Nephron (organoid): ENCODE measurements at regions not wholly inside any gene's neighbourhood (a gene's known extent, or its start where the extent isn't known, plus 50 kb on each side); places are given as distances from the start of the nearest gene placed in this dataset.

ENCODE experiments used
- H3K27ac Mint-ChIP-seq, 3 experiments: 2 replicates each; pipeline ENCODE4 v1.8.0; 2020; ENCODE audit warnings: mixed read lengths in 3 of 3, mild to moderate bottlenecking in 2 of 3, moderate library complexity in 1 of 3
- H3K27me3 Mint-ChIP-seq: 2 replicates; pipeline ENCODE4 v1.8.0; 2021; ENCODE audit warnings: low read depth, mild to moderate bottlenecking, moderate library complexity, mixed read lengths
- H3K36me3 Mint-ChIP-seq: 2 replicates; pipeline ENCODE4 v1.8.0; 2020; ENCODE audit warnings: low read depth, mixed read lengths
- H3K4me1 Mint-ChIP-seq: 2 replicates; pipeline ENCODE4 v1.8.0; 2020; ENCODE audit warnings: mixed read lengths
- H3K4me3 Mint-ChIP-seq, 3 experiments: 2 replicates each; pipeline ENCODE4 v1.8.0; 2020; ENCODE audit warnings: mild to moderate bottlenecking in 3 of 3, mixed read lengths in 3 of 3, moderate library complexity in 2 of 3
- H3K9me3 Mint-ChIP-seq: 2 replicates; pipeline ENCODE4 v1.8.0; 2020; ENCODE audit warnings: mixed read lengths
- CTCF ChIP-seq, 3 experiments: fragments of 200-600 bp; sonication (generic); IDR thresholded peaks; one replicate each; pipeline ENCODE4 v1.5.0; 2021; ENCODE audit warnings: antibody characterized with exemption in 3 of 3; ENCODE audit not compliant: unreplicated experiment in 3 of 3

- Mint-ChIP-seq H3K27ac (no peak overlapping the region), H3K4me1 (peaks cover 32% of the 10 kb centered on the region), H3K27me3 (no peaks in the 10 kb centered on the region), H3K36me3 (no peaks in the 10 kb centered on the region), H3K9me3 (no peaks in the 10 kb centered on the region), H3K4me3 (no peak overlapping the region)
- no peak for TF ChIP-seq CTCF (IDR thresholded peaks at IDR 0.05; ENCODE audit: unreplicated experiment in 3 of 3)
Measured at GRCh38 chr2:55106148-55106547, 55.9 kb upstream of the RTN4 start.

- H3K27me3 Mint-ChIP-seq = no peaks in the 10 kb centered on the region
- no peak overlapping the region for H3K27ac Mint-ChIP-seq
- TF ChIP-seq CTCF (IDR thresholded peaks at IDR 0.05; ENCODE audit: unreplicated experiment in 3 of 3) = no peak
- no peaks in the 10 kb centered on the region for H3K9me3 Mint-ChIP-seq
- no peak overlapping the region for H3K4me3 Mint-ChIP-seq
- H3K36me3 Mint-ChIP-seq = no peaks in the 10 kb centered on the region
- peaks cover 27% of the 10 kb centered on the region for H3K4me1 Mint-ChIP-seq
Measured at GRCh38 chr2:55105456-55105855, 55.2 kb upstream of the RTN4 start.

GRCh38 chr2:55103046-55103445 lies 52.8 kb upstream of the RTN4 start:
- peaks cover 9% of the 10 kb centered on the region for H3K4me1 Mint-ChIP-seq
- no peak overlapping the region for H3K4me3 Mint-ChIP-seq
- H3K27me3 Mint-ChIP-seq = no peaks in the 10 kb centered on the region
- TF ChIP-seq CTCF (IDR thresholded peaks at IDR 0.05; ENCODE audit: unreplicated experiment in 3 of 3) = no peak
- H3K36me3 Mint-ChIP-seq = no peaks in the 10 kb centered on the region
- H3K27ac Mint-ChIP-seq = no peak overlapping the region
- H3K9me3 Mint-ChIP-seq = no peaks in the 10 kb centered on the region

GRCh38 chr2:55102056-55102812 lies 52.0 kb upstream of the RTN4 start:
- Mint-ChIP-seq H3K4me3 (no peak overlapping the region), H3K9me3 (no peaks in the 10 kb centered on the region), H3K27me3 (no peaks in the 10 kb centered on the region), H3K36me3 (no peaks in the 10 kb centered on the region), H3K4me1 (peaks cover under 1% of the 10 kb centered on the region), H3K27ac (no peak overlapping the region)
- TF ChIP-seq CTCF (IDR thresholded peaks at IDR 0.05; ENCODE audit: unreplicated experiment in 3 of 3) = no peak

- no peak overlapping the region for H3K4me3 Mint-ChIP-seq
- H3K9me3 Mint-ChIP-seq = no peaks in the 10 kb centered on the region
- no peak overlapping the region for H3K27ac Mint-ChIP-seq
- no peaks in the 10 kb centered on the region for H3K27me3 Mint-ChIP-seq
- H3K4me1 Mint-ChIP-seq = no peaks in the 10 kb centered on the region
- no peaks in the 10 kb centered on the region for H3K36me3 Mint-ChIP-seq
- TF ChIP-seq CTCF (IDR thresholded peaks at IDR 0.05; ENCODE audit: unreplicated experiment in 3 of 3) = no peak
Measured at GRCh38 chr2:55101466-55101865, 51.2 kb upstream of the RTN4 start.
